Gastroesophageal sphincter (tissue), 4 donors: ENCODE measurements at regions not wholly inside any gene's neighbourhood (a gene's known extent, or its start where the extent isn't known, plus 50 kb on each side); places are given as distances from the start of the nearest gene placed in this dataset.

Source experiments
- ATAC-seq: fragments of 150-250 bp; one replicate; pipeline ENCODE4 v1.9.1; 2016; ENCODE audit warnings: mild to moderate bottlenecking, moderate library complexity
- H3K27ac ChIP-seq, 4 donors: fragments of 200-600 bp; sonication (generic) in 3 of 4; 1 replicate in 3 of 4; 2 replicates in 1 of 4; pipeline ENCODE4 v1.5.1; 2016 to 2019
- H3K27me3 ChIP-seq: fragments of 200-600 bp; sonication (generic); one replicate; pipeline ENCODE4 v1.5.1; 2019
- H3K36me3 ChIP-seq, 2 donors: fragments of 200-600 bp; sonication (generic); one replicate each; pipeline ENCODE4 v1.5.1; 2019; ENCODE audit warnings: control low read depth in 1 of 2
- H3K4me1 ChIP-seq, 3 donors: fragments of 200-600 bp; sonication (generic); 1 replicate in 2 of 3; 2 replicates in 1 of 3; pipeline ENCODE4 v1.5.1; 2016 to 2019; ENCODE audit warnings: control low read depth in 2 of 3
- H3K4me3 ChIP-seq, 2 donors: fragments of 200-600 bp; sonication (generic); one replicate each; pipeline ENCODE4 v1.5.1; 2019; ENCODE audit warnings: mild to moderate bottlenecking in 1 of 2, moderate library complexity in 1 of 2
- H3K9me3 ChIP-seq, 3 donors: fragments of 200-600 bp; sonication (generic); one replicate each; pipeline ENCODE4 v1.5.1; 2017 to 2019; ENCODE audit warnings: control low read depth in 2 of 3
- EP300 ChIP-seq: sonication (generic); formaldehyde crosslinking; IDR thresholded peaks from one replicate; pipeline ENCODE4 v1.6.1; 2017; ENCODE audit warnings: antibody characterized with exemption, mild to moderate bottlenecking
- POLR2A ChIP-seq, 2 donors: fragments of 450-650 bp; IDR thresholded peaks; one replicate each; pipeline ENCODE4 v1.6.1; 2017; ENCODE audit warnings: antibody characterized with exemption in 2 of 2, mild to moderate bottlenecking in 2 of 2, moderate library complexity in 1 of 2
- POLR2AphosphoS5 ChIP-seq: sonication (generic); formaldehyde crosslinking; IDR thresholded peaks from one replicate; pipeline ENCODE4 v1.6.1; 2017; ENCODE audit warnings: antibody characterized with exemption
- WGBS, 2 donors: methylation state at CpG; one replicate each; pipeline ENCODE4 v1.1.5; 2018; ENCODE audit warnings: low coverage in 1 of 2; 5-methylcytosine and 5-hydroxymethylcytosine counted together
- TF ChIP-seq, protein P1 (sequence below), 4 experiments: fragments of 200-600 bp in 2 of 4; fragments of 450-650 bp in 2 of 4; sonication (generic) in 1 of 4; IDR thresholded peaks; one replicate each; pipeline ENCODE4 v1.5.1; 2017 to 2019; ENCODE audit warnings: antibody characterized with exemption in 4 of 4, mild to moderate bottlenecking in 2 of 4, moderate library complexity in 2 of 4

- WGBS, 2 donors: 8 to 36% methylated on average over 3 of the region's 3 CpGs
- Histone ChIP-seq H3K27ac (peak overlapping the region in 2 of 4 donors; percentile 13 to 60), H3K9me3 (no peaks in the 10 kb centered on the region), H3K4me1 (peaks cover 0 to 18% (median 0%) of the 10 kb centered on the region in 3 donors), H3K27me3 (no peaks in the 10 kb centered on the region), H3K36me3 (no peaks in the 10 kb centered on the region), H3K4me3 (no peak overlapping the region)
- peak; percentile 58 for ATAC-seq
- TF ChIP-seq POLR2A (IDR thresholded peaks at IDR 0.05) (no peak), POLR2AphosphoS5 (no peak), EP300 (no peak)
- TF ChIP-seq, protein P1, sequence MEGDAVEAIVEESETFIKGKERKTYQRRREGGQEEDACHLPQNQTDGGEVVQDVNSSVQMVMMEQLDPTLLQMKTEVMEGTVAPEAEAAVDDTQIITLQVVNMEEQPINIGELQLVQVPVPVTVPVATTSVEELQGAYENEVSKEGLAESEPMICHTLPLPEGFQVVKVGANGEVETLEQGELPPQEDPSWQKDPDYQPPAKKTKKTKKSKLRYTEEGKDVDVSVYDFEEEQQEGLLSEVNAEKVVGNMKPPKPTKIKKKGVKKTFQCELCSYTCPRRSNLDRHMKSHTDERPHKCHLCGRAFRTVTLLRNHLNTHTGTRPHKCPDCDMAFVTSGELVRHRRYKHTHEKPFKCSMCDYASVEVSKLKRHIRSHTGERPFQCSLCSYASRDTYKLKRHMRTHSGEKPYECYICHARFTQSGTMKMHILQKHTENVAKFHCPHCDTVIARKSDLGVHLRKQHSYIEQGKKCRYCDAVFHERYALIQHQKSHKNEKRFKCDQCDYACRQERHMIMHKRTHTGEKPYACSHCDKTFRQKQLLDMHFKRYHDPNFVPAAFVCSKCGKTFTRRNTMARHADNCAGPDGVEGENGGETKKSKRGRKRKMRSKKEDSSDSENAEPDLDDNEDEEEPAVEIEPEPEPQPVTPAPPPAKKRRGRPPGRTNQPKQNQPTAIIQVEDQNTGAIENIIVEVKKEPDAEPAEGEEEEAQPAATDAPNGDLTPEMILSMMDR (IDR thresholded peaks at IDR 0.05): no peak
Measured at GRCh38 chr5:63233911-63234310, 655.3 kb downstream of the LRRC70 start.

GRCh38 chr5:63233361-63233760 is 654.7 kb downstream of the LRRC70 start:
- H3K4me3 ChIP-seq: no peak overlapping the region
- no peaks in the 10 kb centered on the region for H3K27me3 ChIP-seq
- peak overlapping the region in 2 of 4 donors; percentile 13 to 60 for H3K27ac ChIP-seq
- no peaks in the 10 kb centered on the region for H3K9me3 ChIP-seq
- H3K36me3 ChIP-seq: no peaks in the 10 kb centered on the region
- peaks cover 0 to 18% (median 0%) of the 10 kb centered on the region in 3 donors for H3K4me1 ChIP-seq
- peak; percentile 13 for ATAC-seq
- TF ChIP-seq EP300 (no peak), POLR2AphosphoS5 (no peak), POLR2A (IDR thresholded peaks at IDR 0.05) (no peak)
- TF ChIP-seq, protein P1 (IDR thresholded peaks at IDR 0.05): no peak
- WGBS, 2 donors: 64 to 70% methylated on average over 1 of the region's 1 CpG

DNA sequence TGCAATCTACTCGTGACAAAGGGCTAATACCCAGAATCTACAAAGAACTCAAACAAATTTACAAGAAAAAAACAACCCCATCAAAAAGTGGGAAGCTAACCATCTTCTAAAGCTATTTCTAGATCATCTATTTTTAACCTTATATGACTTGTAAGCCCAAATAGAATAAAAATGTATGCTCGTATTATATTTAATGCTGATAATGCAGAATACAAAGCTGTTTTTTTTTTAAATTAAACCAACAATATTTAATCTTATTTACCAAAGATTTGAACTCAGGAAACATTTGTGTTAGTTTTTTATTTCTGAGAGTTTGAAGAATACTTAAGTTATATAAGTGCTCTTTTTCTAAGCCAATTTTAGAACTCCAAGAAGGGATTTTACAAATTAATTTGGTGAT is 652.1 kb downstream of the LRRC70 start:
- no peak overlapping the region for H3K4me3 ChIP-seq
- no peaks in the 10 kb centered on the region for H3K9me3 ChIP-seq
- WGBS, 2 donors: 68 to 69% methylated on average over 2 of the region's 2 CpGs
- peaks cover 0 to 18% (median 0%) of the 10 kb centered on the region in 3 donors for H3K4me1 ChIP-seq
- ATAC-seq: no peak
- H3K36me3 ChIP-seq: no peaks in the 10 kb centered on the region
- no peak overlapping the region for H3K27ac ChIP-seq
- TF ChIP-seq POLR2A (IDR thresholded peaks at IDR 0.05) (no peak), POLR2AphosphoS5 (no peak), EP300 (no peak)
- TF ChIP-seq, protein P1 (IDR thresholded peaks at IDR 0.05): no peak
- no peaks in the 10 kb centered on the region for H3K27me3 ChIP-seq

GRCh38 chr5:63228154-63228553 is 649.5 kb downstream of the LRRC70 start:
- no peak for ATAC-seq
- Histone ChIP-seq H3K4me1 (peaks cover 0 to 1% (median 0%) of the 10 kb centered on the region in 3 donors), H3K27ac (no peak overlapping the region), H3K4me3 (no peak overlapping the region), H3K27me3 (no peaks in the 10 kb centered on the region), H3K36me3 (no peaks in the 10 kb centered on the region), H3K9me3 (no peaks in the 10 kb centered on the region)
- TF ChIP-seq, protein P1 (IDR thresholded peaks at IDR 0.05): no peak
- no peak for TF ChIP-seq POLR2AphosphoS5
- TF ChIP-seq EP300: no peak
- no peak for TF ChIP-seq POLR2A (IDR thresholded peaks at IDR 0.05)
- 82 to 100% methylated on average over 2 of the region's 2 CpGs for WGBS, 2 donors

GRCh38 chr5:63220244-63220643 is 641.6 kb downstream of the LRRC70 start:
- no peak for ATAC-seq
- WGBS, 2 donors: 50 to 91% methylated on average over 1 of the region's 1 CpG
- Histone ChIP-seq H3K4me3 (no peak overlapping the region), H3K27me3 (no peaks in the 10 kb centered on the region), H3K9me3 (no peaks in the 10 kb centered on the region), H3K36me3 (no peaks in the 10 kb centered on the region), H3K4me1 (no peaks in the 10 kb centered on the region), H3K27ac (no peak overlapping the region)
- TF ChIP-seq POLR2A (IDR thresholded peaks at IDR 0.05) (no peak), EP300 (no peak), POLR2AphosphoS5 (no peak)
- TF ChIP-seq, protein P1 (IDR thresholded peaks at IDR 0.05): no peak
